ENCODE measurements at regions not wholly inside any gene's neighbourhood (a gene's known extent, or its start where the extent isn't known, plus 50 kb on each side); places are given as distances from the start of the nearest gene placed in this dataset.

GRCh38 chr7:4438723-4439245 is 243.3 kb upstream of the FOXK1 start:
- TF ChIP-seq EZH2 (IDR thresholded peaks at IDR 0.05; ENCODE audit: borderline replicate concordance) = no peak
- TF ChIP-seq CTCF (IDR thresholded peaks at IDR 0.05; ENCODE audit: poor library complexity) = no peak
- TF ChIP-seq EZH2phosphoT487 (IDR thresholded peaks at IDR 0.05; ENCODE audit: low read depth, severe bottlenecking, unreplicated experiment) = no peak
